ENCODE measurements at regions not wholly inside any gene's neighbourhood (a gene's known extent, or its start where the extent isn't known, plus 50 kb on each side); places are given as distances from the start of the nearest gene placed in this dataset.

- H3K9ac ChIP-seq (ENCODE audit: control insufficient read depth, extremely low read depth, insufficient read depth, low read length), result no peak overlapping the region
- no peak overlapping the region for H2AFZ ChIP-seq (ENCODE audit: control insufficient read depth, low read length)
- dilution Hi-C loops (cut with MboI; ENCODE audit: extremely low pct_ligation_motif_present, low sequenced_read_pairs), result no loop called here
- H3K27me3 ChIP-seq (ENCODE audit: control insufficient read depth, extremely low read depth, insufficient read depth, low read length), result no peaks in the 10 kb centered on the region
- H3K36me3 ChIP-seq (ENCODE audit: control insufficient read depth in 2 of 2, extremely low read depth in 1 of 2, insufficient read depth in 2 of 2, low read length in 2 of 2), result no peaks in the 10 kb centered on the region
- no peaks in the 10 kb centered on the region for H3K9me3 ChIP-seq (ENCODE audit: control insufficient read depth, low read depth, low read length)
- FAIRE-seq (no peak), DNase-seq (ENCODE audit: low read depth, low spot score) (no peak)
- no peak overlapping the region for H3K4me2 ChIP-seq (ENCODE audit: control insufficient read depth, extremely low read depth, insufficient read depth, low read depth, low read length)
- no peak overlapping the region for H3K4me3 ChIP-seq (ENCODE audit: control insufficient read depth in 2 of 3, extremely low read depth in 1 of 3, insufficient read depth in 2 of 3, low read depth in 1 of 3, low read length in 3 of 3)
- H4K20me1 ChIP-seq (ENCODE audit: control insufficient read depth, extremely low read depth, insufficient read depth, low read length), result no peaks in the 10 kb centered on the region
- no peak overlapping the region for H3K27ac ChIP-seq (ENCODE audit: control insufficient read depth, insufficient read depth, low read length)
- no peaks in the 10 kb centered on the region for H3K4me1 ChIP-seq (ENCODE audit: control insufficient read depth, extremely low read depth, insufficient read depth, low read length)
- no peaks in the 10 kb centered on the region for H3K79me2 ChIP-seq (ENCODE audit: control insufficient read depth, insufficient read depth, low read length)
- H3K9me1 ChIP-seq (ENCODE audit: control insufficient read depth, extremely low read depth, insufficient read depth, low read length), result no peaks in the 10 kb centered on the region
- TF ChIP-seq EZH2 (IDR thresholded peaks at IDR 0.05; ENCODE audit: low read length) (no peak), CTCF (optimal IDR thresholded peaks at IDR 0.05 in 1 of 3, IDR thresholded peaks at IDR 0.05 in 1 of 3, conservative IDR thresholded peaks at IDR 0.05 in 1 of 3; ENCODE audit: extremely low read depth in 1 of 3, insufficient read depth in 2 of 3, low read length in 3 of 3) (no peak)
These were observed 76.4 kb upstream of the SMIM36 start for GRCh38 chr17:55587608-55588139.

- FAIRE-seq (no peak), DNase-seq (ENCODE audit: low read depth, low spot score) (no peak)
- H3K36me3 ChIP-seq (ENCODE audit: control insufficient read depth in 2 of 2, extremely low read depth in 1 of 2, insufficient read depth in 2 of 2, low read length in 2 of 2), result no peaks in the 10 kb centered on the region
- H3K9ac ChIP-seq (ENCODE audit: control insufficient read depth, extremely low read depth, insufficient read depth, low read length), result no peak overlapping the region
- H3K4me2 ChIP-seq (ENCODE audit: control insufficient read depth, extremely low read depth, insufficient read depth, low read depth, low read length), result no peak overlapping the region
- no peaks in the 10 kb centered on the region for H3K4me1 ChIP-seq (ENCODE audit: control insufficient read depth, extremely low read depth, insufficient read depth, low read length)
- no peak overlapping the region for H3K4me3 ChIP-seq (ENCODE audit: control insufficient read depth in 2 of 3, extremely low read depth in 1 of 3, insufficient read depth in 2 of 3, low read depth in 1 of 3, low read length in 3 of 3)
- no peaks in the 10 kb centered on the region for H3K9me1 ChIP-seq (ENCODE audit: control insufficient read depth, extremely low read depth, insufficient read depth, low read length)
- H4K20me1 ChIP-seq (ENCODE audit: control insufficient read depth, extremely low read depth, insufficient read depth, low read length), result no peaks in the 10 kb centered on the region
- H3K9me3 ChIP-seq (ENCODE audit: control insufficient read depth, low read depth, low read length), result no peaks in the 10 kb centered on the region
- H2AFZ ChIP-seq (ENCODE audit: control insufficient read depth, low read length), result no peak overlapping the region
- no peaks in the 10 kb centered on the region for H3K27me3 ChIP-seq (ENCODE audit: control insufficient read depth, extremely low read depth, insufficient read depth, low read length)
- TF ChIP-seq EZH2 (IDR thresholded peaks at IDR 0.05; ENCODE audit: low read length) (no peak), CTCF (optimal IDR thresholded peaks at IDR 0.05 in 1 of 3, IDR thresholded peaks at IDR 0.05 in 1 of 3, conservative IDR thresholded peaks at IDR 0.05 in 1 of 3; ENCODE audit: extremely low read depth in 1 of 3, insufficient read depth in 2 of 3, low read length in 3 of 3) (no peak)
- no peak overlapping the region for H3K27ac ChIP-seq (ENCODE audit: control insufficient read depth, insufficient read depth, low read length)
- H3K79me2 ChIP-seq (ENCODE audit: control insufficient read depth, insufficient read depth, low read length), result no peaks in the 10 kb centered on the region
- dilution Hi-C loops (cut with MboI; ENCODE audit: extremely low pct_ligation_motif_present, low sequenced_read_pairs), result no loop called here
These were observed 74.4 kb upstream of the SMIM36 start for GRCh38 chr17:55585629-55586028.

Data from keratinocyte (primary cell).